Fibroblast of the aortic adventitia (primary cell): ENCODE measurements at regions not wholly inside any gene's neighbourhood (a gene's known extent, or its start where the extent isn't known, plus 50 kb on each side); places are given as distances from the start of the nearest gene placed in this dataset.

Experiments
- DNase-seq: peaks from one replicate; pipeline ENCODE4 v3.0.0-alpha.2; 2010; ENCODE audit warnings: low read depth
- H3K4me3 ChIP-seq: 2 replicates; pipeline ENCODE4 v1.5.1; 2011; ENCODE audit warnings: low read depth, mild to moderate bottlenecking, control low read depth, low read length, moderate library complexity
- CTCF ChIP-seq: IDR thresholded peaks from 2 replicates; pipeline ENCODE4 v1.5.1; 2011; ENCODE audit warnings: mild to moderate bottlenecking, low read length, control low read depth, inconsistent platforms; ENCODE audit not compliant: insufficient read depth

GRCh38 chr5:63081402-63081801, 502.8 kb downstream of the LRRC70 start:
- DNase-seq, result no peak
- TF ChIP-seq CTCF, result no peak
- no peak overlapping the region for H3K4me3 ChIP-seq

- no peak overlapping the region for H3K4me3 ChIP-seq
- no peak for TF ChIP-seq CTCF
- no peak for DNase-seq
Observed at GRCh38 chr5:63070001-63070400, 491.4 kb downstream of the LRRC70 start.

- TF ChIP-seq CTCF, result no peak
- no peak for DNase-seq
- H3K4me3 ChIP-seq, result no peak overlapping the region
Observed at GRCh38 chr5:63055421-63055820, 476.8 kb downstream of the LRRC70 start.

GRCh38 chr5:63053019-63053638, 474.5 kb downstream of the LRRC70 start:
- TF ChIP-seq CTCF, result no peak
- DNase-seq, result peak; percentile 2
- H3K4me3 ChIP-seq, result no peak overlapping the region

- H3K4me3 ChIP-seq, result no peak overlapping the region
- no peak for TF ChIP-seq CTCF
- DNase-seq, result no peak
Observed at GRCh38 chr5:63050916-63051315, 472.3 kb downstream of the LRRC70 start.

- DNase-seq, result no peak
- no peak for TF ChIP-seq CTCF
- H3K4me3 ChIP-seq, result no peak overlapping the region
Observed at GRCh38 chr5:63049935-63050334, 471.3 kb downstream of the LRRC70 start.

- TF ChIP-seq CTCF, result no peak
- no peak overlapping the region for H3K4me3 ChIP-seq
Observed at GRCh38 chr5:63043792-63044191, 465.2 kb downstream of the LRRC70 start.

More at GRCh38 chr5:63043792-63044191, 465.2 kb downstream of the LRRC70 start:
- DNase-seq, result no peak
